ENCODE measurements at regions not wholly inside any gene's neighbourhood (a gene's known extent, or its start where the extent isn't known, plus 50 kb on each side); places are given as distances from the start of the nearest gene placed in this dataset.

- no peak for TF ChIP-seq CTCF (IDR thresholded peaks at IDR 0.05)
- ATAC-seq: no peak
- no peaks in the 10 kb centered on the region for H3K36me3 ChIP-seq
These were observed 418.3 kb upstream of the SPHKAP start for GRCh38 chr2:228599781-228600180.

GRCh38 chr2:228599297-228599696, 417.8 kb upstream of the SPHKAP start:
- Histone ChIP-seq H3K36me3 (no peaks in the 10 kb centered on the region), H3K4me3 (no peak overlapping the region), H3K9me3 (no peaks in the 10 kb centered on the region), H3K27me3 (no peaks in the 10 kb centered on the region), H3K27ac (no peak overlapping the region), H3K4me1 (no peaks in the 10 kb centered on the region)
- no peak for TF ChIP-seq CTCF (IDR thresholded peaks at IDR 0.05)
- intact Hi-C loops (cut with DNase I): no loop called here
- DNase-seq (no peak), ATAC-seq (no peak)

More at GRCh38 chr2:228599781-228600180, 418.3 kb upstream of the SPHKAP start:
- no peaks in the 10 kb centered on the region for H3K4me1 ChIP-seq
- no peak for DNase-seq
- no peaks in the 10 kb centered on the region for H3K27me3 ChIP-seq
- no peak overlapping the region for H3K27ac ChIP-seq
- intact Hi-C loops (cut with DNase I): no loop called here
- no peak overlapping the region for H3K4me3 ChIP-seq
- no peaks in the 10 kb centered on the region for H3K9me3 ChIP-seq

GRCh38 chr2:228597032-228597431, 415.5 kb upstream of the SPHKAP start:
- ATAC-seq (no peak), DNase-seq (no peak)
- Histone ChIP-seq H3K9me3 (no peaks in the 10 kb centered on the region), H3K4me1 (no peaks in the 10 kb centered on the region), H3K36me3 (no peaks in the 10 kb centered on the region), H3K27ac (no peak overlapping the region), H3K4me3 (no peak overlapping the region), H3K27me3 (no peaks in the 10 kb centered on the region)
- no peak for TF ChIP-seq CTCF (IDR thresholded peaks at IDR 0.05)
- intact Hi-C loops (cut with DNase I): no loop called here

- ATAC-seq (no peak), DNase-seq (no peak)
- Histone ChIP-seq H3K36me3 (no peaks in the 10 kb centered on the region), H3K4me3 (no peak overlapping the region), H3K9me3 (no peaks in the 10 kb centered on the region), H3K27ac (no peak overlapping the region), H3K27me3 (no peaks in the 10 kb centered on the region), H3K4me1 (no peaks in the 10 kb centered on the region)
- TF ChIP-seq CTCF (IDR thresholded peaks at IDR 0.05): no peak
- intact Hi-C loops (cut with DNase I): no loop called here
These were observed 412.5 kb upstream of the SPHKAP start for GRCh38 chr2:228594012-228594411.

GRCh38 chr2:228592925-228593324, 411.4 kb upstream of the SPHKAP start:
- Histone ChIP-seq H3K4me3 (no peak overlapping the region), H3K36me3 (no peaks in the 10 kb centered on the region), H3K27me3 (no peaks in the 10 kb centered on the region), H3K9me3 (no peaks in the 10 kb centered on the region), H3K4me1 (no peaks in the 10 kb centered on the region), H3K27ac (no peak overlapping the region)
- no peak for DNase-seq
- TF ChIP-seq CTCF (IDR thresholded peaks at IDR 0.05): no peak
- no peak for ATAC-seq
- intact Hi-C loops (cut with DNase I): no loop called here

GRCh38 chr2:228590681-228591080, 409.2 kb upstream of the SPHKAP start:
- Histone ChIP-seq H3K27ac (no peak overlapping the region), H3K4me1 (no peaks in the 10 kb centered on the region), H3K27me3 (no peaks in the 10 kb centered on the region), H3K4me3 (no peak overlapping the region), H3K9me3 (no peaks in the 10 kb centered on the region), H3K36me3 (no peaks in the 10 kb centered on the region)
- ATAC-seq: no peak
- no peak for TF ChIP-seq CTCF (IDR thresholded peaks at IDR 0.05)
- DNase-seq: no peak
- intact Hi-C loops (cut with DNase I): no loop called here

Measured in upper lobe of right lung (tissue), 1 donor.